NCI-H69 (cell line): ENCODE measurements at regions not wholly inside any gene's neighbourhood (a gene's known extent, or its start where the extent isn't known, plus 50 kb on each side); places are given as distances from the start of the nearest gene placed in this dataset.

Experiments used
- DNase-seq: peaks from one replicate; lab custom pipeline; 2025; lab: John Stamatoyannopoulos, UW

DNA sequence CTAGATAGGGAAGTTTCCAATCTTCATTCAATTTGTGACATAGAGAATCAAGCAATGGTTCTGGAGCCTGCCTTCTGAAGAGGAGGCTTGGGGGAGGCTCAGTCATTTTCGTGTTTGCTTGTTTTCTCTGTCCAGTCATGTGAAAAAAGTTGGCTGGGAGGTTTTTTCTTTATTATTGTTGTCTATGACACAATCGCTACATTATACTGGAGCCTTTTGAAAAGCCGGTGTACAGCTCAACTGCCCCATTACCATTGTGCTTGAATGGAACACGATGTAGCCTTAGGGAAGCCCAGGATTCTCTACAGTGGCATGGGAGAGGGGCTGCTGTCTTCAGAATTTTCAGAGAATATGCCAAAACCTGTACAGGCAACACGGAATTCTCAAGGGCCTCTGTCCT is 57.9 kb upstream of the NCAM1 start:
- DNase-seq, result peak; percentile 77

DNA sequence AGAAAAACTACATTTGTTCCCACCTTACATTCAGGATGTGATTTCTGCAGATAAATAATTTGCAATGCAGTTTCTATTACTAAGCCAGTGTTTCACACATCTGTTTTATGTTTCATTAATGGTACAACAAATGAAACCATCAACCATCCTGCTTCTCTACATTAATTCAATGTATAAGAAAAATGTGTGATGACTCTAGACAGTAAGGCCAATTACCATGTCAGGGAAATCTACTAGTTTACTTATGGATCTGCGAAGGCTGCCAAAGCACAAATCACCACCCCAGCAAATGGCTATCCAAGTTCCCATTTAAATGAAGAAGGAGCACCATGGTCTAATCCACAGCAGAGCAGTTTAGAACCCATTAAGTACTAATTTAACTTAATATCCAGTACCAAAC is 50.1 kb upstream of the NCAM1 start:
- DNase-seq, result no peak
